Epithelial cell of esophagus (primary cell): ENCODE measurements at regions not wholly inside any gene's neighbourhood (a gene's known extent, or its start where the extent isn't known, plus 50 kb on each side); places are given as distances from the start of the nearest gene placed in this dataset.

Experiments
- DNase-seq: peaks from one replicate; pipeline ENCODE4 v3.0.0; 2010; ENCODE audit warnings: low read depth
- H3K4me3 ChIP-seq: 2 replicates; pipeline ENCODE4 v1.5.1; 2011; ENCODE audit warnings: mild to moderate bottlenecking, low read length, control low read depth
- TF ChIP-seq, protein P1 (sequence below): IDR thresholded peaks from 2 replicates; pipeline ENCODE4 v1.5.1; 2011; ENCODE audit warnings: low read depth, mild to moderate bottlenecking, low read length, control low read depth, inconsistent platforms; ENCODE audit not compliant: insufficient read depth; ENCODE audit errors: missing control alignments

DNA sequence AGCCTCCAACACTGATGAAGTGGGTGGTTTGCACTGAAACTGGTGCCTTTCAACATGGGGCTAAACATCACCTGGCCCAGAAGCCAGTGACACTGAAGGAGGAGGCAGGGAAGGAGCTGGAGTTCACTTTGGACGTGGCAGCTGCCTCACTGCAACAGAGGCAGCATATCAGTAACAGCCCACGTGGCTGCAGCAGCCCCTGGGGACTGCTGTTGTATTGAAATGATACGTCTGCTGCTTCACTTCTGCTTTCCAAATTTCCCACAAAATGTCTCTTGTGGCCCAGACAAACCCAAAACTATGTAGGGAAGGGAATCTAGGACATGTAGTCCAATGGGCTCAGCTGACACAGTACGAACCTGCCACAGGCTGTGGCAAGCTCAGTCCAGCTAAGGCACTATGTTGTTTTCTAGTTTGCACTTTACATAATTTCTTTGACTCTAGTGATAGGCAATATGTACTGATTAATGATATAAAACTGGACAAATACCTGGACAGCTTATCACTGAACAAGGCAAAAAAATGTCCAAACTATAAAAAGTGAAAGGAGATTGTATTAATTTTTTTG lies 84.7 kb upstream of the RAPGEF2 start:
- no peak overlapping the region for H3K4me3 ChIP-seq
- TF ChIP-seq, protein P1, sequence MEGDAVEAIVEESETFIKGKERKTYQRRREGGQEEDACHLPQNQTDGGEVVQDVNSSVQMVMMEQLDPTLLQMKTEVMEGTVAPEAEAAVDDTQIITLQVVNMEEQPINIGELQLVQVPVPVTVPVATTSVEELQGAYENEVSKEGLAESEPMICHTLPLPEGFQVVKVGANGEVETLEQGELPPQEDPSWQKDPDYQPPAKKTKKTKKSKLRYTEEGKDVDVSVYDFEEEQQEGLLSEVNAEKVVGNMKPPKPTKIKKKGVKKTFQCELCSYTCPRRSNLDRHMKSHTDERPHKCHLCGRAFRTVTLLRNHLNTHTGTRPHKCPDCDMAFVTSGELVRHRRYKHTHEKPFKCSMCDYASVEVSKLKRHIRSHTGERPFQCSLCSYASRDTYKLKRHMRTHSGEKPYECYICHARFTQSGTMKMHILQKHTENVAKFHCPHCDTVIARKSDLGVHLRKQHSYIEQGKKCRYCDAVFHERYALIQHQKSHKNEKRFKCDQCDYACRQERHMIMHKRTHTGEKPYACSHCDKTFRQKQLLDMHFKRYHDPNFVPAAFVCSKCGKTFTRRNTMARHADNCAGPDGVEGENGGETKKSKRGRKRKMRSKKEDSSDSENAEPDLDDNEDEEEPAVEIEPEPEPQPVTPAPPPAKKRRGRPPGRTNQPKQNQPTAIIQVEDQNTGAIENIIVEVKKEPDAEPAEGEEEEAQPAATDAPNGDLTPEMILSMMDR: no peak
- no peak for DNase-seq

DNA sequence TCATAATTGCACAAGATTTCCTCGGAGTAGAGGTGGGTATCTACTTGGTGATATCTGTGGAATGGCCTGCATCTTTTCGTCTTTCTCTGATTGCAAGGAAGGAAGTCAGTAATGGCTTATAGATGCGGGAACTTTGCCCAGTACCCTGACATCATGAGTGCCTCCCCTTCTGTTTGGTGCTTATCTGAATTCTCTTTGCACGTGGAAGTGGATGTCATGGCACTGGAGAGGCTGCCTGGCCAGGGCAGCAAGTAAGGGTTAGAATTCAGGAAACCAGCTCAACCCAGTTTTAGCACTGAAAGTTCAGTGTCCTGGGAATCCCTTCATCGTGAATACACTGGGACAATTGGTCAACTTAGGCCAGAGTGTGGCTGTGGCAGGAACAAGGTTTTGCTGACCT lies 83.5 kb upstream of the RAPGEF2 start:
- DNase-seq: no peak
- H3K4me3 ChIP-seq: no peak overlapping the region
- TF ChIP-seq, protein P1: no peak

DNA sequence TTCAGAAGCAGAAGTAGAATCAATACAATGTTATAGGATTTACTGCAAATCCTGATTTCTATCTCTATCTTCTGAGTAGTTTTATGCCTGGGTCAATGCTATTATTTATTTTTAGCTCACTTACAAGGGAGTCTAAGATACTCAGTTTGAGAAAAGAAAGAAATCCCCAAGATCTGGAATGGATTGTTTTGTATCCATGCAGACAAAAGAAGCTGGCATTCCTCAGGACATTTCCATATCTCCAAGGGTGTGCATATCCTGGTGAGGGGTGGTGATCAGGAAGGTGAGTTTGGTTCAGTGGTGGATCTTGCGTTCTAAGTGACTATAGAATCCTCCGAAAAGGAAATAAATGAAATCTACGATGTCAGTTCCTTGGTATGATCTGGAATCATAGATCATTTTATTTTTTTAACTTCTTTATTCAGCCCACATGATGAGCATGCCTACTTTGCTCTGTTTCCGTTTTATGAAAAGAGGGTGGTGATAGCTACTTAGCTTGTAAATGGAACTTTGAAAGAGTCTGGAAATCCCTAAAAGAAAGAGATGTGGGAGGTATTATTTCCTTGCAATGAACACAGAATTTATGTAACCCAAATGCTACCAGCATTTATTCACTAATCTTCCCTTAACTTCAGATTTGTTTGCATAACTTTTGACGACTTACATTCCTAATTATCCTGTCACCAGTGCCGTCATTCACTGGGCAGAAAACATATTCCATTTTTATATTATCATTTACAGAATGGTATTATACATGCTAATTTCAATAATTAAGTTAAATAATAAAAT lies 81.1 kb upstream of the RAPGEF2 start:
- TF ChIP-seq, protein P1: no peak
- no peak for DNase-seq
- H3K4me3 ChIP-seq: no peak overlapping the region

DNA sequence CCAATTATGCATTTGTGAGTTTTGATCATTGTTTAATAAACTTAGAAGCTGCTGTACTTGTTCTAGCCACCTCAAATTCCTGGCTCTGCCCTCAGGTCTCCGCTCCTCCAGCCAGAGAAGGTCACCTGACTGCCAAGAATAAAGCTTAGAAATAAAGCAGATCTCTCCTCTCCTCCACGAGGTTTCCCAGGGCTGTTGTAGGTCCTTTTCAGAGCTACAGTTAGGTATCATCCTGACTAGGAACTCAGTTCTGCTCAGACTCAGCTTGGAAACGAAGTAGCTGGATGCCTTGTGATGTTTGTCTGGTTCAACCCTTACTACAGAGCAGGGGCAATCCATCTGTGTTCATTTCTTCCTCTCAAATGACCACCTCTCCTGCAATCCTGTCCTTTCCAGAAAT lies 79.1 kb upstream of the RAPGEF2 start:
- DNase-seq: no peak
- no peak overlapping the region for H3K4me3 ChIP-seq
- TF ChIP-seq, protein P1: no peak

DNA sequence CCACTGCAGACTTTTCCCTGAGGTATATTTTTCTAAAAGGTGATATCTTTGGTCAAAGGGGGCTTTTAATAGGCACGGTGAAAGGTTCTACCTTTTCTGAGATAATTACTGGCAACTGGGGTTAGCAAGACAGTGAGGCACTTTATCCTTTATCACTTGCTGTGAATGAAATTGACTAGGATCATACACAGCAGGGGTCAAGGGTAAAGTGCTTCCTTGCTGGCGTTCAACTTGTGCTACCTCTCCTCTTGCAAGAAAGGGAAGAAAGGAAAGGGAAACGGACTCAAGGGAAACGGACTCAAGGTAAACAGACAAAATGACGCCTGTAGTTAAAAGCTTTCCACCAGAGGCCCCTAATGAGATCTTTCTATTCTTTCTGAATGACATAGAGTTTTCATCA lies 78.6 kb upstream of the RAPGEF2 start:
- H3K4me3 ChIP-seq: no peak overlapping the region
- DNase-seq: no peak
- TF ChIP-seq, protein P1: no peak

DNA sequence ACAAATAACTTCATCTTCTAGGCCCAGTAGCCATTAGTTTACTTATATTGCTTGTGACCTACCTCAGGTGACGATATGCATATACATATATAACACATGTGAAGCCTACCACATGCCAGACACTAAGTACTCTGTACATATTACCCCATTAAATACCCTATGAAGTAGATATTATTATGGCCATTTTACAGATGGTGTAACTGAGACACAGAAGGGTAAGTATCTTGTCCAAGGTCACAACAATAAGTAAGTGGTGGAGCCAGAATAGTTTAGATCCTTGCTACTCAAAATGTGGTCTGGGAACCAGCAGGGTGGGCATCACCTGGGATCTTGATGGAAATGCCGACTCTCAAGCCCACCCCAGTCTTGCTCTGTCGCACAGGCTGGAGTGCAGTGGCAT lies 78.1 kb upstream of the RAPGEF2 start:
- TF ChIP-seq, protein P1: no peak
- no peak overlapping the region for H3K4me3 ChIP-seq
- DNase-seq: no peak

DNA sequence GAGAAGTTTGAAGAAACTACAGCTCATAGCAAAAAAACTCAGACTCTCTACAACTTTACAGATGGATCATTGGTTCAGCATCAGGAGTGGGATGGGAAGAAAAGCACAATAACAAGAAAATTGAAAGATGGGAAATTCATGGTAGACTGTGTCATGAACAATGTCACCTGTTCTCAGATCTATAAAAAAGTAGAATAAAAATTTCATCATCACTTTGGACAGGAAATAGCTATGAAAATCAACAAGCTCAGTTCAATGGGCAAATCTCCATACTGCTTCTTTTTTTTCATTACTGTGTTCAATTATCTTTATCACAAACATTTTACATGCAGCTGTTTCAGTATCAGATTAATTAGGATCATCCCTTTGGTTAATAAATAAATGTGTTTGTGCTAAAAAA lies 76.5 kb upstream of the RAPGEF2 start:
- no peak overlapping the region for H3K4me3 ChIP-seq
- TF ChIP-seq, protein P1: no peak
- DNase-seq: no peak
